HG02840 (cell line): ENCODE measurements at regions not wholly inside any gene's neighbourhood (a gene's known extent, or its start where the extent isn't known, plus 50 kb on each side); places are given as distances from the start of the nearest gene placed in this dataset.
"Not testable (repeated sequence)": the region's sequence is repeated elsewhere in the genome, so short reads cannot be mapped to it uniquely, and the experiment has no call there.

ENCODE experiments used
- ATAC-seq: cut with Tn5 transposase; IDR thresholded peaks from one replicate; pipeline ENCODE4 v1.9.1; 2021; ENCODE audit warnings: mild to moderate bottlenecking, moderate library complexity, moderate number of reproducible peaks; ENCODE audit not compliant: unreplicated experiment, low FRiP score

- ATAC-seq = no peak
Measured at GRCh38 chr6:68038815-68039408, 596.2 kb upstream of the ADGRB3 start.

GRCh38 chr6:68032217-68032616, 602.9 kb upstream of the ADGRB3 start:
- no peak for ATAC-seq

GRCh38 chr6:68031054-68031453, 604.0 kb upstream of the ADGRB3 start:
- ATAC-seq = no peak

DNA sequence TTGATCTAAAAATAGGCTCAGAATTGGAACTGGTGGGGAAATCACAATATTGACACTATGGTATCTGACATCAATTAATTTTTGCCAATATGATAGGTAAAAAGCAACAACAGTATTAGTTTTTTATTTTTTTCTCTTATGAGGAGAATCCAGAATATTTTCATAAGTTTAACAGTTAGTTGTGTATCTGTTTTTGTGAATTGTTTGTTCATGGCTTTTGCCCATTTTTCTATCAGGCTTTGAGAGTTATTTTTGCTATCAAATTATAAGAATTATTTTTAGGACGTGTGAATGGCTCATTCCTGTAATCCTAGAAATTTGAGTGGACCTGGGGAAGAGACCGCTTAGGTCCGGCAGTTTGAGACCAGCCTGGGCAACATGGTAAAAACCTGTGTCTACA, 608.6 kb upstream of the ADGRB3 start:
- no peak for ATAC-seq

GRCh38 chr6:68025764-68026163, 609.3 kb upstream of the ADGRB3 start:
- ATAC-seq = no peak

DNA sequence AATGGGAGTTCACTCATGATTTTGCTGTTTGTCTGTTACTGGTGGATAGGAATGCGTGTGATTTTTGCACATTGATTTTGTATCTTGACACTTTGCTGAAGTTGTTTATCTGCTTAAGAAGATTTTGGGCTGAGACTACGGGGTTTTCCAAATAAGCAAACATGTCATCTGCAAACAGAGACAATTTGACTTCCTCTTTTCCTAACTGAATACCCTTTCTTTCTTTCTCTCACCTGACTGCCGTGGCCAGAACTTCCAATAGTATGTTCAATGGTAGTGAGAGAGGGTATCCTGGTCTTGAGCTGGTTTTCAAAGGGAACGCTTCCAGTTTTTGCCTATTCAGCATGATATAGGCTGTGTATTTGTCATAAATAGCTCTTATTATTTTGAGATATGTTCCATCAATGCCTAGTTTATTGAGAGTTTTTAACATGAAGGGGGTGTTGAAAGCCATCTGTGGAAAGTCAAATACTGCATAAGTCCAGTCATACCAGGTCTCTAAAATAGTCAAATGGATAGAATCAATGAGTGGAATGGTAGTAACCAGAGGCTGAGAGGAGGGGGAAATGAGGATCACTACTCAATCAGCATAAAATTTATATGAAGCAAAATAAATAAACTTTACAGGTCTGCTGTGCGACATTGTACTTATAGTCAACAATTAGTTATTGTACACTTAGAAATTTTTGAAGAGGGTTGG, 610.4 kb upstream of the ADGRB3 start:
- no peak for ATAC-seq

DNA sequence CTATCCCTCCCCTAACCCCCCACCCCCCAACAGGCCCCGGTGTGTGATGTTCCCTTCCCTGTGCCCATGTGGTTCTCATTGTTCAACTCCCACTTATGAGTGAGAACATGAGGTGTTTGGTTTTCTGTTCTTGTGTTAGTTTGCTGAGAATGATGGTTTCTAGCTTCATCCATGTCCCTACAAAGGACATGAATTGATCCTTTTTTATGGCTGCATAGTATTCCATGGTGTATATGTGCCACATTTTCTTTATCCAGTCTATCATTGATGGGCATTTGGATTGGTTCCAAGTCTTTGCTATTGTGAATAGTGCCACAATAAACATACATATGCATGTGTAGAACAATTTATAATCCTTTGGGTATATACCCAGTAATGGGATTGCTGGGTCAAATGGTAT, 612.1 kb upstream of the ADGRB3 start:
- ATAC-seq = not testable (repeated sequence)

DNA sequence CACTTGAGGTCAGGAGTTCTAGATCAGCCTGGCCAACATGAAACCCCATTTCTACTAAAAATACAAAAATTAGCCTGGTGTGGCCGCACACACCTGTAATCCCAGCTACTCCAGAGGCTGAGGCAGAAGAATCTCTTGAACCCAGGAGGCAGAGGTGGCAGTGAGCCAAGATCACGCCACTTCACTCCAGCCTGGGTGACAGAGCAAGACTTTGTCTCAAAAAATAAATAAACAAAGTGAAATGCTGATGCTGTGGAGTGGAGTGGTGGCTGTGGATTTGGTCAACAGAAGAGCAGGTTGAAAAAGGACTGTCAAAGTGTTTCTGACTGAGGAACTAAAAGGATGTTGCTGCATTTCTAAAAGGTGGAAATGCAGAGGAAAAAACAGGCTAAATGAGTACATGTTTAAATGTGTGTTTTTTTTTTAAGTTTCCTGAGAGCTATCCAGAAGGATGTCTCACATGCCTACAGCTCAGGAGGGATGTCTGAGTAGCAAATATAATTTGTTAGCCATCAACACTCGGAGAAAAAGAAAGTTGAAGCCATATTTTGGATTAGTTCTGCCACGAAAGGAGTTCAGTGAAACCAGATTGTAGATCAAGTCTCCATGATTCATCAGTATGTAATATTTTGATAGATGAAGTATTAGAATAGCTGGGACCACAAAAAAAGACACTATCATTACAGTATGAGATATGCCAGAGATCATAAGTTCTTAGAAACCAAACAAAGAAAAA, 621.1 kb upstream of the ADGRB3 start:
- no peak for ATAC-seq

GRCh38 chr6:68012822-68013221, 622.3 kb upstream of the ADGRB3 start:
- ATAC-seq = no peak

DNA sequence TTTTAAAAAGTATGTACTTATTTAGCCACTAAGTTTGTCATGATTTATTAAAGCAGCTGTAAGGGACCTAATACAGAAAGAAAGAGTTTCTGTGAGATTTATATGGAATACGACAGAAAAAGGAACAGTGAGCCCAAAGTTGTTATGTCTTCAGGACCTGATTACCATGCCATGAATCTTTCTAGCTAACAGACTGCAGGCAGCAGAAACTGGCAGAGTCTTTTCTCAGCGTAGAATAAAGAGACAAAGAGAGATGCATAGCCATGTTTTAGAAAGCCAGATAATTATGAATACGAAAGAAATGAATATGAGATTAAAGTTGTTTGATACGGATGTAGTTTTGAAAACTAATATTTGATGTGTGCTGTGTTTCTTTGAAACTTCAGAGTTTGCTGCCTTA, 624.1 kb upstream of the ADGRB3 start:
- no peak for ATAC-seq

- no peak for ATAC-seq
Measured at GRCh38 chr6:68008445-68008844, 626.6 kb upstream of the ADGRB3 start.

DNA sequence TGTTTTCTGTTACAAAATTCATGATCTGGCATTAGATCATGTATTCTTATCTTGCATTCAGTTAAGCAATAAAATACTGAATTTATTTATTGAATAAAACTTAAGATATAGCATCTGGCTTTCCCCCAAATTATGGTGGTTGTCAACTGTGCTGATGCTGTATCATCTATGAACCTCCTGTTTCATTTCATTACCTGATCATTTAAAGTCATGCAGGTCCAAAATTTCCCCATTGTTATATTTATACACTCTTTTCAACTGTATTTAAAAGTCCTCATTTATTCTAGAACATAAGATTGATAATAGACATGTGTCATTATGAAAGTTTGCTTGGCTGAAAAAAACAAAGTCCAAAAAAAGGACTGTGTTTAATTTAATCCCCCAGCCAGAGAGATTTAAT, 627.4 kb upstream of the ADGRB3 start:
- ATAC-seq = no peak

GRCh38 chr6:67986694-67987232, 648.3 kb upstream of the ADGRB3 start:
- no peak for ATAC-seq

DNA sequence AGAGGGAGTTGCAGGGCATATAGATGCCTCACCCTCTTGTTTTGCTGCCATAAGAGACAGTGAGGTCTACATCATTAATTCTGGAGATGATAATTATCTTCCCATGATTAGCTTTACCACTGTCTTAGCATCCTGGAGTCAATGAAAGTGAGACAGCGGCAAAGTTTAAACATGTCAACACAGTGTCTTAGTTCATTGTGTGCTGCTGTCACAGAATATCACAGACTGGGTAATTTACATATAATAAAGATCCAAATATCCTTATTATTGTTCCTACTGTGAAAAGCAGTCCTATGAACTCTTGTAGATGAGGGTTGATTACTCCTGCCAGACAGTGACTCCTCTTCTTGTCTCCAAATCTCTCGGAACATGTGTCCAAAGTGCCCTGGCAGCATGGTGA, 658.6 kb upstream of the ADGRB3 start:
- no peak for ATAC-seq

GRCh38 chr6:67974931-67975330, 660.2 kb upstream of the ADGRB3 start:
- no peak for ATAC-seq

DNA sequence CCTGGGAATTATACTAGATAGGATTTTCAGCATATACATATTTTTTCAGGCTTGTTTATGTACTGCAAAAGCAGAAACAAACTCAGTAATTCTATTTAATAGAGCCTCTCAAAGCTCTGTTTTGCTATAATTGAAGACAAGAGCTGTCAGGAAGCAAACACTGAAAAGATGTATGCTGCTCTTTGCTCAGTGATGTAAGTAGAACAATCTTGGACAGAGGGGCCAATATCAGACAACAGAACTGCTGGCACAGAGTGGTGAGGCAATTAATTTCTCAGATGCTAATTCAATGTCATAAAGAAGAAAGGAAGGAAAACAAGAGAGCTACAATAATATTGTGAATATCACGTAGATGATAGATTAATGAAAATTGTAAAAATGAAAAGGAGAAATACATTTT, 663.3 kb upstream of the ADGRB3 start:
- no peak for ATAC-seq

GRCh38 chr6:67966830-67967229, 668.3 kb upstream of the ADGRB3 start:
- ATAC-seq = no peak

- no peak for ATAC-seq
Measured at GRCh38 chr6:67956352-67956751, 678.7 kb upstream of the ADGRB3 start.

- no peak for ATAC-seq
Measured at GRCh38 chr6:67952948-67953347, 682.1 kb upstream of the ADGRB3 start.

DNA sequence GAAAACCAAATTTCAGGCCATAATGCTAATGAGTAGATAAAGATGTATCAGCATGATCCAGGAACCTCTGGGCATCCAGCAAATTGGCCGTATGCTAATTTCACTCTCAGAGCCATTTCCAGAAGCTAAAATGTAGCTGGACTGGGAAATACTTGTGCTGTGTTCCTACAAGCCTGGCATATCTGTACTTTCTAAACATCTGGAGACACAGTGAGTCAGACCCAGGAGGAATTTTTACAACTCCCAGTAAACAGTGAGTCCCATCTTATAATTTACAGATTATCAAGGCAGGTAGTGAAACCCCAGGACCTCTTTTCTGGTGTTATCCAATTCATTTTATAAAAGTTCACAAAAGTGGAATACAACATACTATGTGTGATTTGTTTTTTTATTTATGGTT, 683.0 kb upstream of the ADGRB3 start:
- ATAC-seq = no peak

DNA sequence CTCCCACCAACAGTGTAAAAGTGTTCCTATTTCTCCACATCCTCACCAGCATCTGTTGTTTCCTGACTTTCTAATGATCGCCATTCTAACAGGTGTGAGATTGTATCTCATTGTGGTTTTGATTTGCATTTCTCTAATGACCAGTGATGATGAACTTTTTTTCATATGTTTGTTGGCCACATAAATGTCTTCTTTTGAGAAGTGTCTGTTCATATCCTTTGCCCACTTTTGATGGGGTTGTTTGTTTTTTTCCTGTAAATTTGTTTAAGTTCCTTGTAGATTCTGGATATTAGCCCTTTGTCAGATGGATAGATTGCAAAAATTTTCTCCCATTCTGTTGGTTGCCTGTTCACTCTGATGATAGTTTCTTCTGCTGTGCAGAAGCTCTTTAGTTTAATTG, 687.3 kb upstream of the ADGRB3 start:
- ATAC-seq = not testable (repeated sequence)
